T-helper 1 cell treated with Interleukin-12 subunit alpha and Interleukin-12 subunit beta and Interleukin-4 antibody, amounts not matched to agents 30 μg/mL and 1 μg/mL, for 36 hours (primary cell): ENCODE measurements at regions not wholly inside any gene's neighbourhood (a gene's known extent, or its start where the extent isn't known, plus 50 kb on each side); places are given as distances from the start of the nearest gene placed in this dataset.

Source experiments
- H3K27ac Mint-ChIP-seq: one replicate; pipeline ENCODE4 v1.8.0; 2021; ENCODE audit warnings: mild to moderate bottlenecking, mixed read lengths
- H3K27me3 Mint-ChIP-seq: one replicate; pipeline ENCODE4 v1.8.0; 2021; ENCODE audit warnings: low read depth, mixed read lengths
- H3K36me3 Mint-ChIP-seq: one replicate; pipeline ENCODE4 v1.8.0; 2021; ENCODE audit warnings: low read depth, mixed read lengths
- H3K4me1 Mint-ChIP-seq: one replicate; pipeline ENCODE4 v1.8.0; 2021; ENCODE audit warnings: low read depth, mixed read lengths
- H3K4me3 Mint-ChIP-seq: one replicate; pipeline ENCODE4 v1.8.0; 2021; ENCODE audit warnings: mild to moderate bottlenecking, moderate library complexity, mixed read lengths
- H3K9me3 Mint-ChIP-seq: one replicate; pipeline ENCODE4 v1.8.0; 2021; ENCODE audit warnings: mixed read lengths

DNA sequence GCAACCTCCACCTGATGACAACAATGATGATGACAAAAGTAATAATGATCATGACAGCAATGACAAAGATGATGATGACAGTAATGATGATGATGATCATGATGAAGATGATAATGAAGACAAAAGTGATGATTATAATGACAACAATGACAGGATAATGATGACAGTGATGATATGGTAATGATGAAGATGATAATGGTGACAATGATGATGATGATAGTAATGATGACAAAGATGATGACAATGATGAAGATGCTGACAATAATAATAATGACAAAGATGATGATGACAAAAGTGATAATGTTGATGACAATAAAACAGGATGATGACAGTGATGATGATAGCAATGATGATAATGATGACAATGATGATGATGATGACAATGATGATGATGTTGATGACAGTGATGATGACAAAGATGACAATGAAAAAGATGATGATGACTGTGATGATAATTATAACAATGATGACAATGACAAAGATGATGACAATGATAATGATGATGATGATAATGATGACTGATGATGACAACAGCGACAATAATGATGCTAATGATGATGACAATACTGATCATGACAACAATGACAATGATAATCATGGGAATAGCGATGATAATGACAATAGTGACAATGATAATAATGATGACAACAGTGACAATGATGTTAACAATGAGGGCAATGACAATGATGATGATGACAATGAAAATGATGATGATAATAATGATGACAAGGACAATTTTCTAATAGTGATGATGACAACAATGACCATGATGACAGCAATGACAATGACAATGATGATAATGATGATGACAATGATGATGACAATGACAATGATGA is 1106.5 kb upstream of the AUTS2 start:
- Mint-ChIP-seq H3K9me3 (peaks cover 36% of the 10 kb centered on the region), H3K4me1 (no peaks in the 10 kb centered on the region), H3K27ac (no peak overlapping the region), H3K36me3 (no peaks in the 10 kb centered on the region), H3K27me3 (no peaks in the 10 kb centered on the region), H3K4me3 (no peak overlapping the region)

DNA sequence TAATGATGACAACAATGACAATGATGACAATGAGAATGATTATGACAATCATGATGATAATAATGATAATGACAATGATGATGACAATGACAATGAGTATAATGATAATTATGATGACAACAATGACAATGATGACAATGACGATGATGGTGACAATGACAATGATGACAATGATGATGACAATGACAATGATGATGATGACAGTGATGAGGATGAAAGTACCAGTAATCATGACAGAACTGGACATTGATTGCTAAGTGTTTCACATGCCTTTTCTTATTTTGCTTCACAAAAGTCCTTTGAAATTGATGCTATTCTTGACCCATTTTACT is 1106.0 kb upstream of the AUTS2 start:
- Mint-ChIP-seq H3K4me1 (no peaks in the 10 kb centered on the region), H3K27ac (no peak overlapping the region), H3K4me3 (no peak overlapping the region), H3K36me3 (no peaks in the 10 kb centered on the region), H3K9me3 (peaks cover 39% of the 10 kb centered on the region), H3K27me3 (no peaks in the 10 kb centered on the region)

DNA sequence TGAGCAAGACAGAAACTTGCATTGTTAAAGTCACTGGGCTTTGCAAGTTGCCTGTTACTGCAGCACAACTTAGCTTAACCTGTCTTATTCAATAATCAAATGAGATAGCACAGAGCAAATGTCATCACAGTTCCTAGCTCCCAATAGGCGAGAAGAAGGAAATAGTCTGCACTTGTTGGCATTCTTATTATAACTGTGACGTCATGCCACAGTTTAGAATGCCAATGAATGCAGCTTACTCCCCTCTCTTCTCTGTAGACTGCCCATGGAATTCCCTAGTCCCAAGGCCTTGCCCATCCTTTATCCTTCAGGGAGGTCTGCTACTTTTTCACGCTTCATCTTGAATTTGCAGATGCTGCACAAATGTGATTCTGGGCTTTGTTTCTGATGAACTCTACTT is 1094.9 kb upstream of the AUTS2 start:
- H3K9me3 Mint-ChIP-seq, result peaks cover 42% of the 10 kb centered on the region

DNA sequence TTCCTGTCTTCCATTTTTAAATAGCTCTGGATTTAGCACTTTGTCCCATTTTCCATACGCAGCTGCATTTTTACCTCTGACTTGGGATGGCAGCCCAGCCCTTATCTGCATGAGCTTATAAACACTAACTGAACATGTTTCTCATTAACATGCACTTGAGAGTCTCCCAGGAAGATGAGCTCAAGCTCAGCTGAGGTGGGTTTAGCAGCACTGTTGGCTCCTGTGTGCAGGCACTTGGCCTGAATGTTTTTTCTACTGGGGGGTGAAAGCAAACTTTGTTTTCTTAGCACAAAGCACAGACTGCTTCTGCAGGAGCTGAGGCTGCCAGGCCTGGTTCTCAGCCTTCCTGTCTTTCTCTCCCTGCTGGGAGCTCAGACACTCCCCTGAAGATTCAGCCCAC is 1093.6 kb upstream of the AUTS2 start:
- H3K9me3 Mint-ChIP-seq, result peaks cover 56% of the 10 kb centered on the region
- H3K27me3 Mint-ChIP-seq, result no peaks in the 10 kb centered on the region
- no peak overlapping the region for H3K27ac Mint-ChIP-seq
- H3K36me3 Mint-ChIP-seq, result no peaks in the 10 kb centered on the region
- no peak overlapping the region for H3K4me3 Mint-ChIP-seq
- H3K4me1 Mint-ChIP-seq, result no peaks in the 10 kb centered on the region

More for the DNA sequence above, 1094.9 kb upstream of the AUTS2 start:
- no peaks in the 10 kb centered on the region for H3K36me3 Mint-ChIP-seq
- H3K27me3 Mint-ChIP-seq, result no peaks in the 10 kb centered on the region
- no peak overlapping the region for H3K4me3 Mint-ChIP-seq
- no peak overlapping the region for H3K27ac Mint-ChIP-seq
- H3K4me1 Mint-ChIP-seq, result no peaks in the 10 kb centered on the region

DNA sequence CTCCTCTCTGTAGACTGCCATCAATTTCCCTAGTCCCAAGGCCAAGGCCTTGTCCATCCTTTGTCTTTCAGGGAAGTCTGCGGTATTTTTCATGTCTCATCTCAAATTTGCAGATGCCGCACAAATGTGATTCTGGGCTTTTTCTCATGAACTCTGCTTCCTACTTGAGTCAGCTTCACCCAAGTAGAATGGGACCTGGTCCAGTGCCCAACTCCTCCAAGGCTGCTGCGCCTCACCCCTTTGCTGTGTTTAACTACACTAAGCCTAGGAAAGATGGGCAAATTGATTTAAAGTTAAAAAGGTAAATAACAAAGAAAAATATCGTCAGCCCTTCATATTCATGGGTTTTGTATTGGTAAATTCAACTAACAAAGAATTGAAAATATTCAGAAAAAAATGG is 1092.6 kb upstream of the AUTS2 start:
- Mint-ChIP-seq H3K4me3 (no peak overlapping the region), H3K27me3 (no peaks in the 10 kb centered on the region), H3K9me3 (peaks cover 64% of the 10 kb centered on the region), H3K4me1 (no peaks in the 10 kb centered on the region), H3K27ac (no peak overlapping the region), H3K36me3 (no peaks in the 10 kb centered on the region)

DNA sequence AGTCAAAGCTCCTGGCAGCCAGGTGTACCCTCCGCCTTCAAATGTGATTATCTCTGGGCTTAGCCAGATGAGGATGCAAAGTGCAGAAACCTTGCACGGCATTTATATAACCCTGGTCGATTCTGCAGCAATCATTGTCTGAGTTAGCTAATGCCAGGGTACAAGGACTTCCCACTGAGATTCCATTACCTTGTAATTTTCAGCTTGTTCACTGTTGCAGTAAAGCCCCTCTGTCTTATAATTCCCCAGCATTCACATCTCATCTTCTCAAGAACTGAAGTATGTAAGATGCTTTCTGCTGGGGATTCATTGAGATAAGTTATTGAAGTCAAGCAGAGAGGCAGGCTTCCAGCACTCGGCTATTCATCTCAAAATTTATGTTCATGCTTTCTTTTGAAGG is 1090.6 kb upstream of the AUTS2 start:
- Mint-ChIP-seq H3K27ac (no peak overlapping the region), H3K36me3 (no peaks in the 10 kb centered on the region), H3K4me1 (no peaks in the 10 kb centered on the region), H3K9me3 (peaks cover 68% of the 10 kb centered on the region), H3K4me3 (no peak overlapping the region), H3K27me3 (no peaks in the 10 kb centered on the region)

DNA sequence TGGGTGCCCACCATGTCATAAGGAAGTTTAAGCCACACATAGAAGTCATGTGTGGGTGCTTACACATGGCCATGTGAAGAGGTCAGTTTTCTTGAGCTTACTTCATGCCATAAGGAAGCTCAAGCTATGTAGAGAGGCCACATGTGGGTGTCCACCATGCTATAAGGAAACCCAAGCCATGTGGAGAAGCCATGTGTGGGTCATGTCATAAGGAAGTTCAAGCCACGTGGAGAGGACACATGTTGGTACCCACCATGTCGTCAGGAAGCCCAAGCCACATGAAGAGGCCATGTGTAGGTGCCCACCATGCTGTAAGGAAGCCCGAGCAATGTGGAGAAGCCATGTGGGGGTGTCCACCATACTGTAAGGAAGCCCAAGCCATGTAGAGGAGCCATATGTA is 1089.2 kb upstream of the AUTS2 start:
- Mint-ChIP-seq H3K9me3 (peaks cover 60% of the 10 kb centered on the region), H3K4me1 (no peaks in the 10 kb centered on the region), H3K36me3 (no peaks in the 10 kb centered on the region), H3K27me3 (no peaks in the 10 kb centered on the region), H3K27ac (no peak overlapping the region), H3K4me3 (no peak overlapping the region)

DNA sequence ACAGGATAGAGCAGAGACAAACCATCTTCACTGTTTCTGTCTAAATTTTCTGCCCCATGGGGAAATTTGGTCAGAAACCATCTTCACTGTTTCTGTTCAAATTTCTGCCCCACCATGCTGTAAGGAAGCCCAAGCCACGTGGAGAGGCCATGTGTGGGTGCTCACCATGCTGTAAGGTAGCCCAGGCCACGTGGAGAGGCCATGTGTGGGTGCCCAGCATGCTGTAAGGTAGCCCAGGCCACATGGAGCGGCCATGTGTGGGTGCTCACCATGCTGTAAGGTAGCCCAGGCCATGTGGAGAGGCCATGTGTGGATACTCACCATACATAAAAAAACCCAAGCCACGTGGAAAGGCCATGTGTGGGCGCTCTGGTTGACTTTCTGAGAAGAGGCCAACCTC is 1088.7 kb upstream of the AUTS2 start:
- no peaks in the 10 kb centered on the region for H3K4me1 Mint-ChIP-seq
- H3K36me3 Mint-ChIP-seq, result no peaks in the 10 kb centered on the region
- no peaks in the 10 kb centered on the region for H3K27me3 Mint-ChIP-seq
- no peak overlapping the region for H3K4me3 Mint-ChIP-seq
- no peak overlapping the region for H3K27ac Mint-ChIP-seq
- H3K9me3 Mint-ChIP-seq, result peaks cover 56% of the 10 kb centered on the region

DNA sequence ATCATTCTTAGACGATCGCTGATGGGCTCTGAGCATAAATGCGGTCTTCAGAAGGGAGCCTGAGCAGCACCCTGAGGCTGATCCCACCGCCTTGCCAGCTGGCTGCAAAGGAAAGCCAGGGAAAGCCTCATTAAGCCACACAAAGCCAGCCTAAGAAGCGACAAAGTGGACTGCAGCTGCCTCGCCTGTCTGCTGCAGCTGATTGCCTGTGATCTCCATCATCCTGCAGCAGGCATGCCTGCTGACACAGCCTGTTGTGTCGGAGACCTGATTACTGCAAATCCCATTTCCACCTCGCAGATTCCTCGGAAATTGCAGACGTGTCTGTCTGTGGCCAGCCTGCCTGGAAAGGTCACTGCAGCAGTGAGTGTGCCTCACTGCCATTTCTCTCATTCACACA is 1087.0 kb upstream of the AUTS2 start:
- H3K4me1 Mint-ChIP-seq, result no peaks in the 10 kb centered on the region
- H3K4me3 Mint-ChIP-seq, result no peak overlapping the region
- no peaks in the 10 kb centered on the region for H3K27me3 Mint-ChIP-seq
- peaks cover 52% of the 10 kb centered on the region for H3K9me3 Mint-ChIP-seq
- no peaks in the 10 kb centered on the region for H3K36me3 Mint-ChIP-seq
- no peak overlapping the region for H3K27ac Mint-ChIP-seq

DNA sequence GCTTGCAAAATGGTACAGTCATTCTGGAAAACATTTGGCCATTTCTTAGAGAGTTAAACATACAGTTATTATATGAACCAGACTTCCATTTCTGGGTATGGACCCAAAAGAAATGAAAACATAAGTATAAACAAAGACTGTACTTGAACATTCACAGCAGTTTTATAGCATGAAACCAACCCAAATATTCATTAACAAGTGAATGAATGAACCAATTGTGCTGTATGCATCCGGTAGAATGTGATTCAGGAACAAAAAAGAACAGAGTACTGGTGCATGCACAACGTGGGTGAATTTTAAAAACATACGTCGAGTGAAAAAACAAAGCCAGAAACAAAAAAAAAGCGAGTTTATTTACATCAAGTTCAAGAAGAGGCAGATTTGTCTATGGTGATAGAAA is 1085.8 kb upstream of the AUTS2 start:
- peaks cover 53% of the 10 kb centered on the region for H3K9me3 Mint-ChIP-seq
- H3K27ac Mint-ChIP-seq, result no peak overlapping the region
- H3K4me3 Mint-ChIP-seq, result no peak overlapping the region
- H3K27me3 Mint-ChIP-seq, result no peaks in the 10 kb centered on the region
- H3K4me1 Mint-ChIP-seq, result no peaks in the 10 kb centered on the region
- H3K36me3 Mint-ChIP-seq, result no peaks in the 10 kb centered on the region

DNA sequence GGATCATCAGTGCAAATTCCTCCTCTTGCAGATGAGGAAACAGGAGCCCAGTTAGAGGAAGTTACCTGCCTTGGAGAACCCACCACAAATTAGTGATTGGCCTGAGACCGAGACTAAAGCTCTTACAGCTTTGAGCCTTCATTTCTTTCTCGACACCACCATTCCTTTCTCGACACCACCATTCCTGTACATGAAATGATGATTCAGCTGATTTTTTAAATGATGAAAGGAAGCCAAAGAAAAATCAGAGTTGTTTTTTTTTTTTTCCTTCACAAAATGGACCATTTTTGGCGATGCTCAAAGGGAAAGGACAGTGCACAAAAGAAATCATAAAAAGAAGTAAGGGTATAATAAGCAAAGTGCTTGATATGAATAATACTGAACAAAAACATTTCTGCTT is 1080.2 kb upstream of the AUTS2 start:
- Mint-ChIP-seq H3K4me3 (no peak overlapping the region), H3K27me3 (no peaks in the 10 kb centered on the region), H3K4me1 (no peaks in the 10 kb centered on the region), H3K36me3 (no peaks in the 10 kb centered on the region), H3K9me3 (peaks cover 48% of the 10 kb centered on the region), H3K27ac (no peak overlapping the region)

DNA sequence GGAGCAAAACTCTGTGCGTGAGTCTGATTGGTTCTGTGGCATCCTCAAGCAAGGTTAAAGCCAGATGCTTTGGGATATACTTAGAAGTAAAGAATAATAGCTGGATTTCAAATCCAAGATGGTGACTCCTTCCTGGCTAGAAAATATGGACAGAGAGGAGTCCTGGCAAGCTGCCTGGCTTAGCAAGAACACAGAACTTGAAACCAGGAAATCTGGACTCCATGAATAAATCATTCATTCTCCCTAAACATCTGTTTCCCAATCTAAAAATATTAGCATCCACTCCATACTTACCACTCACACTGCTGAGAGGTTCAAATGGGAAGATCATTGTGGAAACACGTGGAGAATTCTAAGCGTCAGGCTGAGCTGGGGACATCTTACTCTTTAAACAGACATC is 1074.1 kb upstream of the AUTS2 start:
- H3K4me3 Mint-ChIP-seq, result no peak overlapping the region
- no peak overlapping the region for H3K27ac Mint-ChIP-seq
- H3K4me1 Mint-ChIP-seq, result no peaks in the 10 kb centered on the region
- H3K9me3 Mint-ChIP-seq, result peaks cover 60% of the 10 kb centered on the region
- H3K36me3 Mint-ChIP-seq, result no peaks in the 10 kb centered on the region
- no peaks in the 10 kb centered on the region for H3K27me3 Mint-ChIP-seq

DNA sequence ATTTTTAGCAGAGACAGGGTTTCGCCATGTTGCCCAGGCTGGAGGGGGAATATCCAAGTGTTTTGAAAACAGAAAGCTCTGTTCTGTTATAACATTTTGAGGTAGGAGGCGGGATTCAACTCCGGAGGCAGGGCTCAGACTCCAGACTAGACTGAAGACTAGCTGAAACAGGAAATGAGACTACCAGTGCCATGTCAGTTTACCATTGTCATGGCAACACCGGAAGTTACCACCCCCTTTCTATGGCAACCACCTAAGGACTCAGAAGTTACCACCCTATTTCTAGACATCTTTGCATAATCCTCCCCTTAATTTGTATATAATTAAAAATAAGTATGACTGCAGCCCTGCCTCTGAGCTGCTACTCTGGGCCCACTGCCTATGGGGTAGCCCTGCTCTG is 1069.1 kb upstream of the AUTS2 start:
- Mint-ChIP-seq H3K27me3 (no peaks in the 10 kb centered on the region), H3K4me1 (no peaks in the 10 kb centered on the region), H3K9me3 (peaks cover 60% of the 10 kb centered on the region), H3K36me3 (no peaks in the 10 kb centered on the region), H3K4me3 (no peak overlapping the region), H3K27ac (no peak overlapping the region)

DNA sequence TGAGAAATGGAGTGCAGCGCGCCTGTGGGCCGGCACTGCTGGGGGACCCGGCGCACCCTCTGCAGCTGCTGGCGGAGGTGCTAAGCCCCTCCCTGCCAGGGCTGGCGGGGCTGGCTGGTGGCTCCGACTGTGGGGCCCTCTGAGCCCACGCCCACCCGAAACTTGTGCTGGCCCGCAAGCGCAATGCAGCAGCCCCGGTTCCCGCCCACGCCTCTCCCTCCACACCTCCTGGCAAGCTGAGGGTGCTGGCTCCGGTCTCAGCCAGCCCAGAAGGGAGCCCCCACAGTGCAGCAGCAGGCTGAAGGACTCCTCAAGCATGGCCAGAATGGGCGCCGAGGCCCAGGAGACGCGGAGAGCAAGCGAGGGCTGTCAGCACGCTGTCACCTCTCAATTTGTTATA is 1063.0 kb upstream of the AUTS2 start:
- Mint-ChIP-seq H3K27ac (no peak overlapping the region), H3K27me3 (no peaks in the 10 kb centered on the region), H3K9me3 (peaks cover 39% of the 10 kb centered on the region), H3K4me1 (no peaks in the 10 kb centered on the region), H3K4me3 (no peak overlapping the region), H3K36me3 (no peaks in the 10 kb centered on the region)

DNA sequence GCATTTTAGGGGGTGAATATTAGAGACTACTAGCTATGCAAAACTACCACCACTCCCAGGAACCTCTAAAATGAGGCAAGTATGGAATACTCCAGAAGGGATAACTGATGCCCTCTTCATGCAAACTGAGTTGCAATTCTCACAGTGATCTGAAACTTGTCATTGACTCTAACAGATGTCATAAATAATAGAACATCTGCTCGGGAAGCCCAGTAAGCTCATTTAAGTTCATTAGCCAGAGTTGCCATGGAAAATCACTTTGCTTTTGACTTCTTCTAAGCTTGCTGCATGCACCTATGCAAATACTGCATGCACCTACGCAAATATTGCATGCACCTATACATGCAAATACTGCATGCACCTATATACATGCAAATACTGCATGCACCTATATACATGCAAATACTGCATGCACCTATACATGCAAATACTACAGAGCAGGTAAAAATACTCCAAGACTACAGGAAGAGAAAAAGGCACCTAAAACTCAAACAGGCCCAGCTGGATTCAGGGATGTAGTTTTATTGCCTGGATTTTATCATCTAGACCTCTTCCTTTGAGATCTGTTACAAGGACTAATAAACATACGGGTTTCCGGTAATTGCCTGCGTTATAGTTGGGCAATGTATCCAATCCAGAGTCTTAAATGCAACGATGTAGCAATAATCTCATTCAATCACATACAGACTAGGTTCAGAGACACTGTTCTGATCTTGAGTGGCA is 1061.1 kb upstream of the AUTS2 start:
- Mint-ChIP-seq H3K27ac (no peak overlapping the region), H3K27me3 (no peaks in the 10 kb centered on the region), H3K4me3 (no peak overlapping the region), H3K36me3 (no peaks in the 10 kb centered on the region), H3K9me3 (peaks cover 51% of the 10 kb centered on the region), H3K4me1 (no peaks in the 10 kb centered on the region)
